ENCODE measurements at regions not wholly inside any gene's neighbourhood (a gene's known extent, or its start where the extent isn't known, plus 50 kb on each side); places are given as distances from the start of the nearest gene placed in this dataset.

- ATAC-seq, result no peak
Measured at GRCh38 chr9:86755561-86755941, 191.8 kb downstream of the GAS1 start.

GRCh38 chr9:86754581-86755560 is 192.4 kb downstream of the GAS1 start:
- no peak overlapping the region for H3K9ac ChIP-seq (ENCODE audit: low read length)
- POLR2A ChIA-PET (ENCODE audit: unreplicated experiment), result no interaction called here

More at GRCh38 chr9:86755561-86755941, 191.8 kb downstream of the GAS1 start:
- Histone ChIP-seq H3K4me1 (ENCODE audit: insufficient read depth, low read length) (no peaks in the 10 kb centered on the region), H3K9ac (ENCODE audit: low read length) (no peak overlapping the region), H3K9me3 (ENCODE audit: low read length) (no peaks in the 10 kb centered on the region), H3F3A (ENCODE audit: low read length, unreplicated experiment) (no peaks in the 10 kb centered on the region), H3K79me2 (ENCODE audit: low read length) (no peaks in the 10 kb centered on the region), H4K20me1 (ENCODE audit: low read length) (no peaks in the 10 kb centered on the region), H2AFZ (ENCODE audit: low read length) (no peak overlapping the region), H3K36me3 (ENCODE audit: low read depth, low read length) (no peaks in the 10 kb centered on the region), H3K9me2 (replicated peaks; ENCODE audit: low read length) (no peaks in the 10 kb centered on the region), H3K27me3 (ENCODE audit: low read length) (0 out of 2 replicates have a peak, but pooled peaks cover 4% of the 10 kb centered on the region), H3K4me3 (ENCODE audit: low read length) (no peak overlapping the region), H3K27ac (ENCODE audit: low read length) (no peak overlapping the region), H3K4me2 (ENCODE audit: low read length) (no peak overlapping the region)
- no TSS peak for BruUV-seq (replicated peaks)
- DNase-seq, result no peak
- intact Hi-C loops (cut with micrococcal nuclease), result no loop called here
- TF ChIP-seq EZH2phosphoT487 (IDR thresholded peaks at IDR 0.05; ENCODE audit: borderline replicate concordance, low read length) (no peak), EZH2 (IDR thresholded peaks at IDR 0.05; ENCODE audit: low read length, unreplicated experiment) (no peak), CTCF (conservative IDR thresholded peaks at IDR 0.05; ENCODE audit: low read depth, low read length) (no peak)
- POLR2A ChIA-PET (ENCODE audit: unreplicated experiment), result no interaction called here
- CTCF ChIA-PET, result no interaction called here

More at GRCh38 chr9:86754581-86755560, 192.4 kb downstream of the GAS1 start:
- BruUV-seq (replicated peaks), result no TSS peak
- Histone ChIP-seq H3K4me1 (ENCODE audit: insufficient read depth, low read length) (no peaks in the 10 kb centered on the region), H4K20me1 (ENCODE audit: low read length) (no peaks in the 10 kb centered on the region), H3F3A (ENCODE audit: low read length, unreplicated experiment) (no peaks in the 10 kb centered on the region), H3K27ac (ENCODE audit: low read length) (no peak overlapping the region), H3K4me3 (ENCODE audit: low read length) (no peak overlapping the region), H3K4me2 (ENCODE audit: low read length) (no peak overlapping the region), H2AFZ (ENCODE audit: low read length) (no peak overlapping the region), H3K27me3 (ENCODE audit: low read length) (0 out of 2 replicates have a peak, but pooled peaks cover 4% of the 10 kb centered on the region), H3K9me3 (ENCODE audit: low read length) (no peaks in the 10 kb centered on the region), H3K79me2 (ENCODE audit: low read length) (no peaks in the 10 kb centered on the region), H3K9me2 (replicated peaks; ENCODE audit: low read length) (no peaks in the 10 kb centered on the region), H3K36me3 (ENCODE audit: low read depth, low read length) (no peaks in the 10 kb centered on the region)
- CTCF ChIA-PET, result no interaction called here
- DNase-seq (no peak), ATAC-seq (no peak)
- TF ChIP-seq EZH2 (IDR thresholded peaks at IDR 0.05; ENCODE audit: low read length, unreplicated experiment) (no peak), EZH2phosphoT487 (IDR thresholded peaks at IDR 0.05; ENCODE audit: borderline replicate concordance, low read length) (no peak), CTCF (conservative IDR thresholded peaks at IDR 0.05; ENCODE audit: low read depth, low read length) (no peak)
- intact Hi-C loops (cut with micrococcal nuclease), result no loop called here

Data from PC-3 (cell line).